ENCODE measurements at regions not wholly inside any gene's neighbourhood (a gene's known extent, or its start where the extent isn't known, plus 50 kb on each side); places are given as distances from the start of the nearest gene placed in this dataset.
"Not testable (repeated sequence)": the region's sequence is repeated elsewhere in the genome, so short reads cannot be mapped to it uniquely, and the experiment has no call there.

GRCh38 chr12:74595696-74596095 is 58.1 kb downstream of the ATXN7L3B start:
- DNase-seq = no peak

- DNase-seq = no peak
Observed at GRCh38 chr12:74598819-74599218, 61.2 kb downstream of the ATXN7L3B start.

DNA sequence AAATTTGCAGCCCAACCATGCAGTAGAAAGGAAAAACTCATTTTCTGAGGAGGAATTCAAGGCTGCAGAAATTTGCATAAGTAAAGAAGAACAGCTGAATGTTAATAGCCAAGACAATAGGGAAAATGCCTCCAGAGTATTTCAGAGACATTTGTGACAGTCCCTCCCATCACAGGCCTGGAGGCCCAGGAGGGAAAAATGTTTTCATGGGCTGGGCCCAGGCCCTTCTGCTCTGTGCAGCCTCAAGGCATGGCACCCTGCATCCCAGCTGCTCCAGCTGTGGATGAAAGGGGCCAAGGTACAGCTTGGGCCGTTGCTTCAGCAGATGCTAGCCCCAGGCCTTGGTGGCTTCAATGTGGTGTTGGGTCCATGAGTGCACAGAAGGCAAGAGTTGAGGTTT is 62.3 kb downstream of the ATXN7L3B start:
- DNase-seq = no peak

- not testable (repeated sequence) for DNase-seq
Observed at GRCh38 chr12:74600817-74601216, 63.2 kb downstream of the ATXN7L3B start.

DNA sequence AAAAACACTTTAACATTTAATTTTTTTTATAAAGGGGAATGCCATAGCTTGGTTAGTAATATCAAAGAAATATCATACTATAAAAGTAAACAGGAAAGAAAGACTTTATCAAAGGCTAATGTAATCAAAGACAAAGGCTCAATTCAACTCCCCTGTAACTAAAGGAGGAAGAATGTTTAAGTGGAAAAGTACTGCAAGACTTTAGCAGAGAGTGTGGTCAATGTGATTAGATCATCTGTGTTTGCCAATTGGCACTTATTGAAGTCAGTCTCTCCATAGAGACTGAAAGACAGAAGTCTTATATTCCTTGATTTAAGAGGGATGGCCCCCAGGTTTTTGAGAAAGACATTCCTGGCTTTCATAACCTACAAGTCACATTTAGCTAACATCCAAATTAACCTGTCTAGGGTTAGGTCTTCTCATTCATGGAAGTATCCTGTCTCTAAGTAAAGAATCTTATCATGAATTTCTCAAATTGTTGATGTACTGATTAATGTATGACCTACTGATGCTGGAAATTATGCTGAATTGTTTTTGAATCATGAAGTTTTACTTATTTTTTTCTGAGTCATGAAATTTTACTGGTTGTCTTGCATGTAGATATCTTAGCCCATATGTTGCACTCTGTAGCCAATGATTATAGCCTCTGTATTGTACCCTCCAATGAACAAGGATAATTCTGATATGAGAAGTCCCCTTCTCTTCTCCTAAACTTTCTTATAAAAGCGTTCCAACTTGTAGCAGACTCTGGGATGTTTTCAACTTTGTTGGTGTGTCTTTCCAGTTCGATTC is 65.4 kb downstream of the ATXN7L3B start:
- no peak for DNase-seq

DNA sequence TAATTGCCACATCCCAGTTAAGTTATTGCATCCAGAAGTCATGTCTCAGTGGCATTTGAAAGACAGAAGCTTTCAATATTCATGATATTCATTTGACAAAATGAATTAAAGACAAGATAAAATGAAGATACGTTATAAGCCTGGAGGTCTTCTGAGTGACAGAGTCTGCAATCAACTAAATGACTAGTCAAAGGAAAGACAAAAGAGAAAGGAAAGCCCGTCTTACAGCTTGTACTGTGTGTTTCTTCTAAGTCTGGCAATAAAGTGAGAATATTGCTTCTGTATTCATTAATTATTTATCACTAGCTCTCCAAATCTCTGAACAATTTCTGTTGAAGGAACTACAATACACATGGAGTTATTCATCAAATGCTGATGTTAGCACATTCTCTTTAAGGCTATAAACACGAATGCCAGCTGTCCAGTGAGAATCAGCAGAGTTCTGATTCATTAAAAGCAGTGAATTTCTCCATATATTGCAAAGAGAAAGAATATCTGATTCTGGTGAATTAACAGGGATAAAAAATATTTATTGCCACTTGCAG is 70.7 kb downstream of the ATXN7L3B start:
- no peak for DNase-seq

DNA sequence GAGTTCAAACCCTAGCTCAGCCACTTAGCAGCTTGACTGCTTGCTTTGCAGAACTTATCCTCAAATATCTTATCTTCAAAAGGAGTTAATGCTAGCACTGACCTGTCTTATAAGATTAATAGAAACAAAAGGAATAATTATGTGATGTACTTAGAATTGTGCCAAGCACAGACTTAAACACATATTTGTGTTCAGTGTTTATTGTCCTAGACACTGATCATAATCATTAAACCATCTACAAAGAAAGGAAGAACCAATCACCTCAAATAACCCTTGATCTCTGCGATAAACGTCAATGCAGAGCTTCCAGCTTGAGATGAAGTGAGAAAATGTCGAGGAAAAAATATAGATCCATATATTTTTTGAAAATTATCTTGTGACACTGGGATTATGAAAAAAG is 73.1 kb downstream of the ATXN7L3B start:
- no peak for DNase-seq

- DNase-seq = no peak
Observed at GRCh38 chr12:74614426-74614825, 76.8 kb downstream of the ATXN7L3B start.

GRCh38 chr12:74619084-74619483 is 81.4 kb downstream of the ATXN7L3B start:
- no peak for DNase-seq

DNA sequence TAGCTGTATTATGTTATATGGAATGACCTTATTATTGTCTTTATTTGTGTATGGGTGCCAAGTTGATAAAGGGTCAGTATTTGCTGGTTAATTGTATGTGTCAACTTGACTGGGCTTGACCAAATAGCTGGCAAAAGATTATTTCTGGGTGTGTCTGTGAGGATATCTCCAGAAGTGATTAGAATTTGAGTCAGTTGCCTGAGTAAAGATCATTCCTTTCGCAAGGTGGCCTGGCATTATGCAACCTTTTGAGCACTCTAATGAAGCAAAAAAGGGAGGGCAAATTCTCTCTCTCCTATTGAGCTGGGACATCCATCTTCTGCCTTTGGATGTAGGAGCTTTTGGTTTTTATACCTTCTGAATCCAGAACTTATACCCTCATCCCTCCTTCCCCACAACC is 82.2 kb downstream of the ATXN7L3B start:
- DNase-seq = no peak

- no peak for DNase-seq
Observed at GRCh38 chr12:74620921-74621320, 83.3 kb downstream of the ATXN7L3B start.

- DNase-seq = no peak
Observed at GRCh38 chr12:74624201-74624600, 86.6 kb downstream of the ATXN7L3B start.

- DNase-seq = no peak
Observed at GRCh38 chr12:74626397-74626796, 88.8 kb downstream of the ATXN7L3B start.

- DNase-seq = no peak
Observed at GRCh38 chr12:74641262-74641661, 103.6 kb downstream of the ATXN7L3B start.

- DNase-seq = no peak
Observed at GRCh38 chr12:74641694-74642093, 104.1 kb downstream of the ATXN7L3B start.

- DNase-seq = no peak
Observed at GRCh38 chr12:74644681-74645080, 107.0 kb downstream of the ATXN7L3B start.

- DNase-seq = no peak
Observed at GRCh38 chr12:74646831-74647230, 109.2 kb downstream of the ATXN7L3B start.

DNA sequence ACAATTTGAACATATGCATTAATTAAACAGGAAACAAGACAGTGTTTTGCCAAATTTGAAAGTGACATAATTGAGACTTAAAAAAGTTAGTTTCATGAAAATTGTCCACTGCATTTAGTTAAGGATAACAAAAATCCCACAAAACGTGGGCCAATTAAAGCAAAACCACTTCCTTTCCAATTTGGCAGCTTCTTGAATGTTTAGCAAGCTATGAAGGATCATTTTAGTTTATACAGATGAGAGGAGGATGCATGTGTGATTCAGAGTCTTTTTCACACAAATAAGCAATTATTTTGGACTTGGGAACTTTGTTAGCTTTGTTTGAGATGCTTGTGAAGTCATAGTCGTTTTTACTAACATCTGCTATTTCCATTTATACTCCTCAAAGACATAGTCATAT is 109.6 kb downstream of the ATXN7L3B start:
- DNase-seq = no peak

GRCh38 chr12:74656251-74656650 is 118.6 kb downstream of the ATXN7L3B start:
- no peak for DNase-seq

GRCh38 chr12:74660442-74660841 is 122.8 kb downstream of the ATXN7L3B start:
- DNase-seq = no peak

- no peak for DNase-seq
Observed at GRCh38 chr12:74663958-74664357, 126.3 kb downstream of the ATXN7L3B start.

DNA sequence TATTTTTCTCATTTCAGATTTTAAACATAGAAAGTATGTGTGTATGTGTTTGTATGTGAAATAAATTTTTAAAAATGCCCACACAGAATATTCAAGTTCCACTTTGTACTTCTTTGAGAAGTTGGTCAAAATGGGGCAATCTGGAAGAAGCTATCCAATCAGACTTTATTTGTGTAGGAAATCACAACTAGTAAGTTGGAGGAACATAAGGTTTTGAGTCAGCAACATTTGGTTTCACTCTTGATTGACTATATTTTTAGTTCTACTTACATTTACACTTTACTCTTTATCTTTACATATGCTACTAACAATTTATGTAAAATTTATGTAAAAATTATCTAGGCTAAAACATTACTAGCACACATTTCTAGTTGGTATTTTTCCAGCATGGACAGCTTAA is 128.1 kb downstream of the ATXN7L3B start:
- DNase-seq = no peak

GRCh38 chr12:74671421-74671820 is 133.8 kb downstream of the ATXN7L3B start:
- no peak for DNase-seq

DNA sequence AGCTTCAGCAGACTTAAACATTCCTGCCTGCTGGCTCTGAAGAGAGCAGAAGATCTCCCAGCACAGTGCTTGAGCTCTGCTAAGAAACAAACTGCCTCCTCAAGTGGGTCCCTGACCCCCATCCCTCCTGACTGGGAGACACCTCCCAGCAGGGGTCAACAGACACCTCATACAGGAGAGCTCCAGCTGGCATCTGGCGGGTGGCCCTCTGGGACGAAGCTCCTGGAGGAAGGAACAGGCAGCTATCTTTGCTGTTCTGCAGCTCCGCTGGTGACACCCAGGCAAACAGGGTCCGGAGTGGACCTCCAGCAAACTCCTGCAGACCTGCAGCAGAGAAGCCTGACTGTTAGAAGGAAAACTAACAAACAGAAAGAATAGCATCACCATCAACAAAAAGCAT is 139.3 kb downstream of the ATXN7L3B start:
- not testable (repeated sequence) for DNase-seq

- DNase-seq = no peak
Observed at GRCh38 chr12:74685385-74685784, 147.8 kb downstream of the ATXN7L3B start.
